ENCODE measurements at regions not wholly inside any gene's neighbourhood (a gene's known extent, or its start where the extent isn't known, plus 50 kb on each side); places are given as distances from the start of the nearest gene placed in this dataset.
"Not testable (repeated sequence)": the region's sequence is repeated elsewhere in the genome, so short reads cannot be mapped to it uniquely, and the experiment has no call there.

DNA sequence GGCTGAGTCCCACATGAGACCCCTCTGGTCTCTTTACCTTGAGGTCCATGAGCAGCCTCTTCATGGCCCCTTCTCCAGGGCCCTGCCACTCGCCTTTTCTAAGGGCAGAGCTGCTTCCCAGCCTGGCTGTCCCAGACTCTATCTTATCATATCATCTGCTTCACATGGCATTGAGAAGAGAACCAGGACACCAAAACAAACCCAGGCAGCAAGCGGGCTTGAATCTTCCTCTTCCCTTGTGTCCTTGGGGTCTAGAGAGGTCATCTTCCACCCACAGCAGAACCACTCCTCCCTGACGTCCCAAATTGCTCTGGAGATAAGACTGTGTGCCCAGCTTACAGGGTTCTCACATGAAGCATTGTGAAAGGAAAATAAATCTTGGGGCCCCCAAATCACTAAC lies 261.3 kb upstream of the AUTS2 start:
- DNase-seq (ENCODE audit: low read depth): no peak

GRCh38 chr7:69338144-69338543 lies 260.1 kb upstream of the AUTS2 start:
- DNase-seq (ENCODE audit: low read depth): no peak

DNA sequence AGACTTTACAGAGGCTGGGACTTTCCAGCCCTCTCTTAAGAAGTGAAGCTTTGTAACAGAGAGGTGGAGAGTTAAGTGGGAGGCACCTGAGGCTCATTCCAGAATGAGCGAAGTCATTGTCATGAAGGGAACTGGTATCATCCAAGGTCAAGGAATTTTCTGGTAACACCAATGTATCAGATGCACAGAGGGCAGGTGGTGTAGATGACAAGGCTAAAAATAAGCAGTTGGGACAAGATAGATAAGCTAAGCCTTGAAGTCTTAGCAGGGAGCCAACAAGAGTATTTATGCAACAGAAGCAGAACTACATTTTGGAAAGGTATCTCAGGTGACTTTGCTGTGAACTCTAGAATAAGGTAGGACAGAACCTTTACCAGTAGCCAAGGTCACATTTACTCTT lies 257.0 kb upstream of the AUTS2 start:
- no peak for DNase-seq (ENCODE audit: low read depth)

DNA sequence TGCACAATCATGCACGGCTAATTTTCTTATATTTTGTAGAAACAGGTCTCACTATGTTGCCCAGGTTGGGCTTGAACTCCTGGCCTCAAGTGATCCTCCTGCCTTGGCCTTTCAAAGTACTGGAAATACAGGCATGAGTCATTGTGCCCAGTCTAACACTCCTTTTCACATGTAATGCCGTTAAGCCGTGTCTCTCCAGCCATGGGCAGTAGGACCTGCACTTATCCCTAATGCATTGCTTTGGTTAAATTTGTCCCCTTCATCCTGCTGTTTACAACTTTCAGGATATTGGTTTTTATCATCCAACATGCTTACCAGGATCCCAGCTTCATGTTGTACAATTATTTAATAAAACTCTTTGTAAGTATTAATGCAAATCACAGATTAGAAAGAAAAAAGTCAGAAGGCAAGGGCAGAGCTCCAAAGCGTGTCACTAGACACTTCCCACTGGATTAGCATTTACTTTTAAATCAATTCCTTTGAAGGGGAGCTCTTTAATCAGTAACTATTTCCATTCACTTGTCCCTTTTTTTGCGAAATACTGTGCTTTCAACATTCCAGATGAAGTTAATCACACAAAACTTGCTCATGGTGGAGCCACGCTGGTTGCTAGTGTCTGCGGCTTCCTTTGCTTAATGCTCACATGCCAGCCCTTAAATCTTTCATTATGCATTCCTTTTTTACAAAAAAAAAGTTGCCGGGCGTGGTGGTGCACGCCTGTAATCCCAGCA lies 256.0 kb upstream of the AUTS2 start:
- DNase-seq (ENCODE audit: low read depth): no peak

- no peak for DNase-seq (ENCODE audit: low read depth)
Observed at GRCh38 chr7:69349291-69349690, 249.0 kb upstream of the AUTS2 start.

- no peak for DNase-seq (ENCODE audit: low read depth)
Observed at GRCh38 chr7:69358163-69358821, 240.0 kb upstream of the AUTS2 start.

DNA sequence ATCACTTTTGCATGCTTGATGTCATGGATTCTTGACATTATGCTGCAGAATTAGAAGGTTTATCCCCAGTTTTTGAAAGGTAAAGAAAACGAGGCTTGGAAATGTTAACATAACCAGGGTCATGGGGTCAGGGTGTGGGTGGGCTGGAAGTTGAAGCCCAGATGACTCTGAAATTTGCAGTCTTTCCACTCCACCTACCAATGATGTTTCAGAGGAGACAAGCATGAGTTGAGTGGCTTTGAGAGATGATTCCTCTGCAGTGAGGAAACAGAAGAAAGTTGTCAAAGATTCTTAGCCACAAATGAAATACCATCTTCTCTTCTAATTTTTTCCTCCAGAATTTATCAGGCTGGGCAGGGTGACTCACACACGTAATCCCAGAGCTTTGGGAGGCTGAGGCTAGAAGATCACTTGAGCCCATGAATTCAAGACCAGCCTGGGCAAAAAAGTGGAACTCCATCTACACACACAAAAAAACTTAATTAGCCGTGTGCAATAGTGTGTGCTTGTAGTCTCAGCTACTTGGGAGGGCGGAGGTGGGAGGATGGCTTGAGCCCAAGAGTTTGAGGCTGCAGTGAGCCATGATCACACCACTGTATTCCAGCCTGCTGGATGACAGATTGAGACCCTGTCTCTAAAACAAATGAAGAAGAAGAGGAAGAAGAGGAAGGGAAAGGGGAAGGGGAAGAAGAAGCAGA lies 239.1 kb upstream of the AUTS2 start:
- no peak for DNase-seq (ENCODE audit: low read depth)

- no peak for DNase-seq (ENCODE audit: low read depth)
Observed at GRCh38 chr7:69360913-69361312, 237.4 kb upstream of the AUTS2 start.

DNA sequence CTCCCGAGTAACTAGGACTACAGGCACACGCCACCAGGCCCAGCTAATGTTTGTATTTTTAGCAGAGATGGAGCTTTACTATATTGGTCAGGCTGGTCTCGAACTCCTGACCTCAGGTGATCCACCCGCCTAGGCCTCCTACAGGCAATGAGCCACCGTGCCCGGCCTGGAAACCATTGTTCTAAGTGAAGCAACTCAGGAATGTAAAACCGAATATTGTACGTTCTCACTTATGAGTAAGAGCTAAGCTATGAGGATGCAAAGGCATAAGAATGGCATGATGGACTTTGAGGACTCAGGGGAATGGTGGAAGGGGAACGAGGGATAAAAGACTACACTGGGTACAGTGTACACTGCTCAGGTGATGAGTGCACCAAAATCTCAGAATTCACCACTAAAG lies 235.1 kb upstream of the AUTS2 start:
- no peak for DNase-seq (ENCODE audit: low read depth)

DNA sequence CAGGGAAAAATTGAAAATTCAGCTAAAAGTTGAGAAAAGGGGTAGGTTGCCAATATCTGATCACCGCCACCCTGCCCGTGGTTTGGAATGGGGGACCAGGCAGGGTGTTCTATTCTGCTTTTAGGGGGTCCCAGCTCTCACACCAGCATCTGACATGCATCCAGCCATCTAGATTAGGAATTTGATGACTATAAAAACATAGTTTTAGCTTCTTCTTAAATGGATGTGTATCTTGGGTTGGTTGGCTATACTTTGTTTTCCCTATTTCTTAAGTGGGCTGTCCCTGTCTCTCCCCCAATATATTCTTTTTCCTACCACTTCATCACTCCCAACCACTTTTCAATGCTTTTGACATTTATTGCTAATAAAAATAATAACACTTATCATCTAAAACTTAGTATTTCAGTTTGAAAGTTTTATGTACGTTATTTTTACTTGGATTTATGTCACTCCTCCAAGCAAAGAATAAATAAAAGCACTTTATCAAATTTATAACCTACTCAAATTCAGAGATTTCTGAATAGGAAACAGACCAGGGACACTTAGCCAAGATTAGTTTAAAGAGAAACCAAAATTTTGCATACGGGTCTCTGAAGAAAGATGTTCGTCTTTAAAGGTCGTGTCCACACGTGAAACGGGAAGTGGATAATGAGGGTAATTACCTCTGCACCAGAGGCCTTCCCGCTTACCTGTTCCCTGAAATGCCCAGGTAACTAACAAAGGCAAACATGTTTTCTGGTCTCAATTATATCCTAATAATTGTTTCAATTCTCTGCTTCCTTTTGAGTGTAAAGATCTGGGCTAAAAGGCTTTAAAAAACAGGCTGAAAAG lies 233.2 kb upstream of the AUTS2 start:
- DNase-seq (ENCODE audit: low read depth): no peak

DNA sequence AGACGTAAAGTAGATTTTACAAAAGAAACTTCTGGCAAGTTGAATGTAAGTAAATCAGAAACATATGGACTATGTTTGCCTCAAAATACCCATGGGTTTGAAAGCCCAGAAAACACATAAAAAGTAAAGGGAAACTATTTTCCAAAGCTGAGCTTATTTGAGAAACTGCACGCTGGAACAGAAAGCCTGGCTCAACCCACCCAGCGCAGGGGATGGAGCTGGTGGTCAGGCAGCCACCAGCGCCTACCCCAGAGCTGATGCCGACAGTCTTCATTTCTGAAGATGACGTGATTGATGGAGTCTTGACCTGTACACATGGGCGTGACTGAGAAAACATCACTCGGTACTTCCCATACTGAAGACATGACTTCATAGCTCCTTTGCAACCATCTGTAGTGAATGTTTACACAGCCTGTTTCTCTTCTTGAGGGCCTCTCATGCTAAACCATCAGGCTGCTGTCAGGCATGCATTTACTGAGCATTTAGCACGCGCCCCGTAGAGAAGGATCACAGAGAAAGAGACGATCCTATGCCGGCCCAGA lies 232.6 kb upstream of the AUTS2 start:
- no peak for DNase-seq (ENCODE audit: low read depth)

- DNase-seq (ENCODE audit: low read depth): no peak
Observed at GRCh38 chr7:69367780-69368179, 230.5 kb upstream of the AUTS2 start.

GRCh38 chr7:69373171-69374043 lies 224.9 kb upstream of the AUTS2 start:
- DNase-seq (ENCODE audit: low read depth): no peak

DNA sequence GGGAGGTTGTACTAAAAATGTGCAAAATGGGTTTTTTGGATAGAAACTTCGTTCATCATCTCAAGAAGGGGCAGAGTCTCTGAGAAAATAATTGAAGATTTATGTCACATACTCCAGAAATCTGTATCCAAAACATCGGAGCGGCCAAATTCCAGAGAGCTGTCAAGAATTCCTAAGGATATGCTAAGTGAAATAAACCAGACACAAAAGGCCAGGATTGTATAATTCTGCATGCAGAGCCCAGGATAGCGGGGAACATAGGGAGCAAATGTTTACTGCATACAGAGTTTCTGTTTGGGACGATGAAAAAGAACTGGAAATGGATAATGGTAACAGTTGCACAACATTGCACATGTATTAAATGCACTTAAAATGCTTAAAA lies 224.2 kb upstream of the AUTS2 start:
- no peak for DNase-seq (ENCODE audit: low read depth)

DNA sequence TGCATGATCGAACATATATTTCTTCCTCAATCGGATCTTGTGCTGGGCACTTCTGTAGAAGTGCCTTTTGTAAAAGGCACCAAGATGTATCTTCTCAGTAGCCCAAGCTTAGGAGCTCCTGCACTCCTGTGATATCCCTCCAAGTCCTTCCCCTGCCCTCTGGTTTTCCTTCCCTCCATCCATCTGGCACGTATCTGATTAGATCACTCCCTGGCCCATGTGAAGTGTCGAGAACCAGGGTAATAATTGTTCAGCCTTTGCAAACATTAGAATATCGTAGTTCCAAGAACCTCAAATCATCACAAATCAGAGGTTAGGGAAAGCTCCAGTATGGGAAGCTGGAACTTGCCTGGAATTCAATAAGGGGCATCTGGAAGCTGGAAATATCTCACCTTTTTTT lies 221.1 kb upstream of the AUTS2 start:
- DNase-seq (ENCODE audit: low read depth): no peak

DNA sequence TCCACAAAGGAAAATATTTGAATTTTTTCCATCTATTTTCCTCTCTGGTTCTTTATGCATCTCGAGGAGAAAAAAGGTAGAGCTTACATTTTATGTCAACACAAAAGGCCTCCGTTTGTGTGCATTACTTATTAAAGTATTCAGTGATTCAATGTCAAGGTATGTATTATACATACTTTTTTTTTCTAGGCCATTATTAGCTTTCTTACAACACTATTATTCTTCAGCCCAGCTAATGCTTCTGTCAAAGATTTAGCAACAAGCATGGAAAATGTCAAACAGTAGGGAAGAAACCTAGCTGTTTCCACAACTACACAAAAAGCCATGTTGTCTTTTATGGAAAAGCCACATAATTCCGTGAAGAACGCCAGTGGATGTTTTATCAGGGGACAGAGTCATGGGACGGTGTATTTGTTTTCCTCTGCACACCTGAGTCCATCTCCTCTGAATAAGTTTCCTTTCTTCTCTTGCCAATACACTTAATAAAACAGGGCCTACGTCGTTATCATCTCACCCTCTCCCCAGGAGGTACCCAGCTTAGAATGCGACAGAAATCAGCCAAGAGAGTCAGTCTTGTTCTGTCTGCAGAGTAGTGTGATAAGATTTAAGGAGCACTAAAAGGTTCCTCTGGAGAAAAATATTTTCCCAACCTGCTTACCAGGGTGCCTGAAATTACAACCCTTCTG lies 209.7 kb upstream of the AUTS2 start:
- no peak for DNase-seq (ENCODE audit: low read depth)

DNA sequence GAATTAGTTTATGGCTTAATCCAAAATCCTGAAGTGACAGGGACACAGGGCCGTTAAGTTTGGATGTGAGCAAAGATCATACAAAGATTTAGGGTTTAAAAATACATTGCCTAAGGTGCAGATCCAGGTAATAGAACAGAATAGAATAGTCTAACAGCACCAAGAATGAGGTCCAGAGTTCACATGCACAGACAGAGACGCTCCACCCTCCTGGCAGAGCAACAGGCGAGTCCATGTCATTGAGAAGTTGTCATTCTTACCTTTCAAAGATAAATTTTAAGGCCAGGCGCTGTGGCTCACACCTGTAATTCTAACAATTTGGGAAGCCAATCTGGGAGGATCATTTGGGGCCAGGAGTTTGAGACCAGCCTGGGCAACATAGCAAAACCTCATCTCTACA lies 209.1 kb upstream of the AUTS2 start:
- DNase-seq (ENCODE audit: low read depth): no peak

DNA sequence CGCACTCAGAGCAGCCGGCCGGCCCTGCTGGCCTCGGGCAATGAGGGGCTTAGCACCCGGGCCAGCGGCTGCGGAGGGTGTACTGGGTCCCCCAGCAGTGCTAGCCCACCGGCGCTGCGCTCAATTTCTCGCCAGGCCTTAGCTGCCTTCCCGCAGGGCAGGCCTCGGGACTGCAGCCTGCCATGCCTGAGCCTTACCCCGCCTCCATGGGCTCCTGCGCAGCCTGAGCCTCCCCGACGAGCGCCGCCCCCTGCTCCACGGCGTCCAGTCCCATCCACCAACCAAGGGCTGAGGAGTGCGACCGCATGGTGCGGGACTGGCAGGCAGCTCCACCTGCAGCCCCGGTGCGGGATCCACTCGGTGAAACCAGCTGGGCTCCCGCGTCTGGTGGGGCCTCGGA lies 204.4 kb upstream of the AUTS2 start:
- DNase-seq (ENCODE audit: low read depth): not testable (repeated sequence)

DNA sequence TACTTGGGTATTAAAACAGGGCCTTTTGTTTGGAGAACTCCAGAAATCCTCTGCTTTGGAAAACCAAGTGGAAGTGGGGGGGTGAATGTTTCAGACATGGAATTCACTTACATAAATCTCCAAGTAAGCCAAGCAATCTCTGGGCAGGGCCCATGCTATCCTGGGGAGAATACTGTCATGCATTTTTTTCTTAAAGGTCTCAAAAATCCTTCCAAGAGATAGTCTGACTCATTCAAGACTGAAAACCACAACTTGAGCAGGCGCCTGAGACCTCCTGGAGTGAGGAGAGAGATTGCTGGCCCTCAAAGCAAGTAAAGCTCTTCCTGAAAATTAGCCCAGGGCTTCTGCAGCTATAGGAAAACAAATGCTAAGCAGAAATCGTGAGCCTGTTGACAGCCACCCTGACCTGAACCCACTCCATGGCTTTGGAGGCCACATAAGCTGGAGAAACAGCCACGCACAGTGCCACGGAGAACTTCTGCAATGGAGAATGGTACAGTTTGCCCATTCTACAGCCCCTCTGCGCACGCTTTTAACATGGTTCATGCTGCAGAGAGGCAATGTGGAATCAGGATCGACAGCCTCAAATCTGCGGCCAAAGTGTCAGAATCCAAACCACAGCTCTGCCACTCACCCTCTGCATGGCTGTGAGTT lies 203.1 kb upstream of the AUTS2 start:
- DNase-seq (ENCODE audit: low read depth): peak; percentile 2

DNA sequence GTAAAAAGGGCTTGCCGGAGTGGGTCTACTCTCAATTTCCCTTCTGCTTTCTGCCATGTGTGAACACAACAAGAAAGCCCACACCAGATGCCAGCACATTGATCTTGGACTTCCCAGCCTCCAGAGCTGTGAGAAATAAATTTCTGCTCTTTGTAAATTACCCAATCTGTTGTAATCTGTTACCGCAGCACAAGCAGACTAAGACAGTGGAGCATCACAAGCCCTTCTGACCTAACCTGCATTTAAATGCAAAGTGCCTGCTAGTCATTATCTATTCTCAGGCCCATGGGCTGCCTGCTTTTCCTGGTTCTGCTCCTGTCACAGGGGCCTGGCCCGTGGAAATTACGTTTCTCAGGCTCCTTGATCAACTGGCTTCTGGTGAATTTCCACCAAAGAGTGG lies 199.3 kb upstream of the AUTS2 start:
- no peak for DNase-seq (ENCODE audit: low read depth)

Measured in ELR (cell line).